ENCODE measurements at regions not wholly inside any gene's neighbourhood (a gene's known extent, or its start where the extent isn't known, plus 50 kb on each side); places are given as distances from the start of the nearest gene placed in this dataset.

DNA sequence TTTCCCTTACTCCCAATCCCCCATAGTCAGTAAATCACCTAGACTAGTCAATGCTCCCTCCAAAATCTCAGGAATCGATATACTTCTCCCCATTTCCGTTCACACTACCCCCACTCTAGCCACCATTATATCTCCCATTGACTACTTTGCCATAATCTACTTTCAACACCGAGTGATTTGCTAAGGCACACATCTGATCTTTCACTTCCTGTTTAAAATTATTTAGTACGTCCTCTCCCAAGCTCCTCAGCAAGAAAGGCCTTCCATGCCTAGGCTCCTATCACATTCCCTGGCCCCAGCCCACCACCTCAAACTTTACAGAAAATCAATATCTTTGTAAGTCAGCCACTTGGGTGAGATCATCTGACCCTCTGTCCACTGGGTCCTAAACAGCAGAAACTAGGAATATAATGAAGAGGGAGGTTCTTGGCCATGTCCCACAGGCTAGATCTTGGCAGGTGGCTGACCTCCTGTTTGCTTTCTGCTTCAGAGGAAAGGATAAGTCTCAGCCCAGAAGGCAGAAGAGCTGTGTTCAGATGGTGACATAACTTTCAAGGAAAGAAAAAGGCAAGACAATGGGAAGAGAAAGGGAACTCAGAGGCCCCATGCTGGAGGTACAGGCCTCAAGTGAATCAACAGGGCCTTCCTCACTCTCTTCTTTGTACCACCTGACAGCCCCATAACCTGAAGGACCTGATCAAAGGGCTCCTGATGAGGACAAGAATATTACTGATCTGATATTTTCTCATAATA, 103.0 kb downstream of the RPL22L1 start:
- Mint-ChIP-seq H3K27ac (ENCODE audit: unreplicated experiment) (no peak overlapping the region), H3K4me1 (ENCODE audit: unreplicated experiment) (no peaks in the 10 kb centered on the region), H3K36me3 (ENCODE audit: low read depth, unreplicated experiment) (no peaks in the 10 kb centered on the region), H3K9me3 (ENCODE audit: unreplicated experiment) (no peaks in the 10 kb centered on the region), H3K4me3 (ENCODE audit: unreplicated experiment) (no peak overlapping the region), H3K27me3 (ENCODE audit: unreplicated experiment) (no peaks in the 10 kb centered on the region)
- TF ChIP-seq CTCF (IDR thresholded peaks at IDR 0.05; ENCODE audit: unreplicated experiment): no peak
- no peak for DNase-seq (ENCODE audit: low spot score)

GRCh38 chr3:170766253-170766652, 103.7 kb downstream of the RPL22L1 start:
- H3K4me1 Mint-ChIP-seq (ENCODE audit: unreplicated experiment): no peaks in the 10 kb centered on the region
- H3K4me3 Mint-ChIP-seq (ENCODE audit: unreplicated experiment): no peak overlapping the region
- H3K27me3 Mint-ChIP-seq (ENCODE audit: unreplicated experiment): no peaks in the 10 kb centered on the region
- no peaks in the 10 kb centered on the region for H3K36me3 Mint-ChIP-seq (ENCODE audit: low read depth, unreplicated experiment)
- DNase-seq (ENCODE audit: low spot score): no peak
- H3K27ac Mint-ChIP-seq (ENCODE audit: unreplicated experiment): no peak overlapping the region
- H3K9me3 Mint-ChIP-seq (ENCODE audit: unreplicated experiment): no peaks in the 10 kb centered on the region
- TF ChIP-seq CTCF (IDR thresholded peaks at IDR 0.05; ENCODE audit: unreplicated experiment): no peak

- DNase-seq (ENCODE audit: low spot score): no peak
- no peaks in the 10 kb centered on the region for H3K27me3 Mint-ChIP-seq (ENCODE audit: unreplicated experiment)
- no peak overlapping the region for H3K4me3 Mint-ChIP-seq (ENCODE audit: unreplicated experiment)
- peaks cover 2% of the 10 kb centered on the region for H3K4me1 Mint-ChIP-seq (ENCODE audit: unreplicated experiment)
- H3K9me3 Mint-ChIP-seq (ENCODE audit: unreplicated experiment): no peaks in the 10 kb centered on the region
- no peak for TF ChIP-seq CTCF (IDR thresholded peaks at IDR 0.05; ENCODE audit: unreplicated experiment)
- no peaks in the 10 kb centered on the region for H3K36me3 Mint-ChIP-seq (ENCODE audit: low read depth, unreplicated experiment)
- no peak overlapping the region for H3K27ac Mint-ChIP-seq (ENCODE audit: unreplicated experiment)
Measured at GRCh38 chr3:170765419-170766078, 104.4 kb downstream of the RPL22L1 start.

DNA sequence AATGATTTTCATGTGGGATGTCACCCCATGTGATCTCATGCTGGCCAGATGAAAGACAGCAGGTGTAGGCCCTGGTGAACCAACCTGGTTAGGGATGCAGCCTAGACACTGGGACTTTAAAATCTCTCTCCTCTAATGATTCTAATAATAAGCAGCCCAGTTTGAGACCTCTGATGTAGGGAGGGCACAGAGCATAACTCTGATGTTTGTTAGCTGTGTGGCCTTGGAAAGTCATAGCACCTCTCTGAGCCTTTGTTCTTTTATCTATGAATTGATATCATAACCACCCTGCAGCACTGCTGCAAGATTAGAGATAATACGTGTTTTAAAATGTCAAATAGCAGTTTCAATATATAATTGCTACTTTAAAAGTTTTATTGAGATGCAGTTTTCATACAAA, 106.0 kb downstream of the RPL22L1 start:
- Mint-ChIP-seq H3K27ac (ENCODE audit: unreplicated experiment) (no peak overlapping the region), H3K4me1 (ENCODE audit: unreplicated experiment) (peaks cover 17% of the 10 kb centered on the region), H3K27me3 (ENCODE audit: unreplicated experiment) (no peaks in the 10 kb centered on the region), H3K9me3 (ENCODE audit: unreplicated experiment) (no peaks in the 10 kb centered on the region), H3K36me3 (ENCODE audit: low read depth, unreplicated experiment) (no peaks in the 10 kb centered on the region), H3K4me3 (ENCODE audit: unreplicated experiment) (no peak overlapping the region)
- DNase-seq (ENCODE audit: low spot score): no peak
- TF ChIP-seq CTCF (IDR thresholded peaks at IDR 0.05; ENCODE audit: unreplicated experiment): no peak

DNA sequence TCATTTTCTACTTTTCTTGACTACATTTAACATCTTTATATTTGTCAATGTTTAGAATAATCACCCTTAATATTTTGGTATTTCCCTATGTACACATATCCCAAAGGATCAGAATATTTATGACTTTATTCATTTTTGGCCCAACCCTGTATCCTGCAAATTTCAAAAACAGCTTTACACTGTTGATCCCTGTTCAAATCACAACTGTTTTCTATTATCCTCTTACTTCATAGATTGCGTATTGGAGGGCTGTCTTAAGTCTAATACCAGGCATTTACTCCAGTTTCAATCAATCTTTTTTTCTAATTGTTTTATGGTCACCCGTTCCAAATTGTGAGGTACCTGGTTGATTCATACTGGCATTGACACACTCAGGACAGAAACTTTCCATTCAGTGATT, 107.9 kb downstream of the RPL22L1 start:
- no peak overlapping the region for H3K4me3 Mint-ChIP-seq (ENCODE audit: unreplicated experiment)
- no peaks in the 10 kb centered on the region for H3K9me3 Mint-ChIP-seq (ENCODE audit: unreplicated experiment)
- TF ChIP-seq CTCF (IDR thresholded peaks at IDR 0.05; ENCODE audit: unreplicated experiment): no peak
- DNase-seq (ENCODE audit: low spot score): no peak
- H3K4me1 Mint-ChIP-seq (ENCODE audit: unreplicated experiment): peaks cover 17% of the 10 kb centered on the region
- H3K27ac Mint-ChIP-seq (ENCODE audit: unreplicated experiment): no peak overlapping the region
- no peaks in the 10 kb centered on the region for H3K36me3 Mint-ChIP-seq (ENCODE audit: low read depth, unreplicated experiment)
- no peaks in the 10 kb centered on the region for H3K27me3 Mint-ChIP-seq (ENCODE audit: unreplicated experiment)

All from endothelial cell (in vitro differentiated cells).